ENCODE measurements at regions not wholly inside any gene's neighbourhood (a gene's known extent, or its start where the extent isn't known, plus 50 kb on each side); places are given as distances from the start of the nearest gene placed in this dataset.

DNA sequence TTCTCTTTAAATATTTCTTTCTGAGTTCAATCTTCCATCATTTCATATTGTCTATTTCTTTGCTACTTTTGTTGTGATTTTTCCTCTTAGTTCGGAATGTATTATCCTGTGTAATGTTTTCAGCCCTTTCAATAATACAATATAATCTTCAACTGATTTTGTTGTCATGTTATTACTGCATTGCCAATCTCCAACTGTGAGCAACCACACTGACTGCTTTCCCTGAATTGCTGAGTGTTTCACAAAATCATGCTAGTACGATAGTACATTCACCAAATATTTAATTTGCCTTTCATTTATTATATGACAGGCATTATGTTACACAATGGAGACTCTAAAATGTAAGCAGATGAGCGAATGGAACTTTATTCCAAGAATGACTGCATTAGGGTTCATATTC is 744.3 kb upstream of the ATXN8OS start:
- TF ChIP-seq EP300 (IDR thresholded peaks at IDR 0.05), result no peak
- TF ChIP-seq POLR2A (IDR thresholded peaks at IDR 0.05), result no peak
- TF ChIP-seq, protein P1, sequence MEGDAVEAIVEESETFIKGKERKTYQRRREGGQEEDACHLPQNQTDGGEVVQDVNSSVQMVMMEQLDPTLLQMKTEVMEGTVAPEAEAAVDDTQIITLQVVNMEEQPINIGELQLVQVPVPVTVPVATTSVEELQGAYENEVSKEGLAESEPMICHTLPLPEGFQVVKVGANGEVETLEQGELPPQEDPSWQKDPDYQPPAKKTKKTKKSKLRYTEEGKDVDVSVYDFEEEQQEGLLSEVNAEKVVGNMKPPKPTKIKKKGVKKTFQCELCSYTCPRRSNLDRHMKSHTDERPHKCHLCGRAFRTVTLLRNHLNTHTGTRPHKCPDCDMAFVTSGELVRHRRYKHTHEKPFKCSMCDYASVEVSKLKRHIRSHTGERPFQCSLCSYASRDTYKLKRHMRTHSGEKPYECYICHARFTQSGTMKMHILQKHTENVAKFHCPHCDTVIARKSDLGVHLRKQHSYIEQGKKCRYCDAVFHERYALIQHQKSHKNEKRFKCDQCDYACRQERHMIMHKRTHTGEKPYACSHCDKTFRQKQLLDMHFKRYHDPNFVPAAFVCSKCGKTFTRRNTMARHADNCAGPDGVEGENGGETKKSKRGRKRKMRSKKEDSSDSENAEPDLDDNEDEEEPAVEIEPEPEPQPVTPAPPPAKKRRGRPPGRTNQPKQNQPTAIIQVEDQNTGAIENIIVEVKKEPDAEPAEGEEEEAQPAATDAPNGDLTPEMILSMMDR (IDR thresholded peaks at IDR 0.05), result no peak
